Fibroblast of mammary gland (primary cell): ENCODE measurements at regions not wholly inside any gene's neighbourhood (a gene's known extent, or its start where the extent isn't known, plus 50 kb on each side); places are given as distances from the start of the nearest gene placed in this dataset.

Source experiments
- DNase-seq: peaks from one replicate; pipeline ENCODE4 v3.0.0-alpha.2; 2010; ENCODE audit warnings: low read depth
- H3K4me3 ChIP-seq: 2 replicates; pipeline ENCODE4 v1.5.1; 2011; ENCODE audit warnings: low read depth, mild to moderate bottlenecking, low read length, moderate library complexity; ENCODE audit not compliant: control insufficient read depth
- TF ChIP-seq, protein P1 (sequence below): conservative IDR thresholded peaks from 2 replicates; pipeline ENCODE4 v1.5.1; 2011; ENCODE audit warnings: low read depth, low read length, inconsistent platforms; ENCODE audit not compliant: control insufficient read depth, insufficient read depth

DNA sequence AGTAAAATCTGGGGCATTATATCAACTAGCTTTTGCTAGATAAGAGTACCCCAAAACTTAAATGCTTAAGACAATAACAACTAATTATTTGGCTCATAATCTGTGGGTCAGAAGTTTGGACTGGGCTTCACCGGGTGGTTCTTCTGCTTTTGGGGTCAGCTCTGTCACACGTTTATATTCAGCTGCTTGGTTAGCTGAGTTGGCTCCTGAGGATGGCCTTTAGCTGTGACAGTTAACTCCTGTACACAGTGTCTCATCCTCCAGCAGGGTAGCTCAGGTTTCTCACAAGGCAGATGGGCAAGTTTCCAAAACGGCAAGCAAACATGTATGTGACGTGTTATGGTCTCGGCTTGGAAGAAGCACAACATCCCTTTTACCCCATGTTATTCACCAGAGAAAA, 488.2 kb downstream of the TLE4 start:
- no peak for DNase-seq
- no peak overlapping the region for H3K4me3 ChIP-seq
- TF ChIP-seq, protein P1, sequence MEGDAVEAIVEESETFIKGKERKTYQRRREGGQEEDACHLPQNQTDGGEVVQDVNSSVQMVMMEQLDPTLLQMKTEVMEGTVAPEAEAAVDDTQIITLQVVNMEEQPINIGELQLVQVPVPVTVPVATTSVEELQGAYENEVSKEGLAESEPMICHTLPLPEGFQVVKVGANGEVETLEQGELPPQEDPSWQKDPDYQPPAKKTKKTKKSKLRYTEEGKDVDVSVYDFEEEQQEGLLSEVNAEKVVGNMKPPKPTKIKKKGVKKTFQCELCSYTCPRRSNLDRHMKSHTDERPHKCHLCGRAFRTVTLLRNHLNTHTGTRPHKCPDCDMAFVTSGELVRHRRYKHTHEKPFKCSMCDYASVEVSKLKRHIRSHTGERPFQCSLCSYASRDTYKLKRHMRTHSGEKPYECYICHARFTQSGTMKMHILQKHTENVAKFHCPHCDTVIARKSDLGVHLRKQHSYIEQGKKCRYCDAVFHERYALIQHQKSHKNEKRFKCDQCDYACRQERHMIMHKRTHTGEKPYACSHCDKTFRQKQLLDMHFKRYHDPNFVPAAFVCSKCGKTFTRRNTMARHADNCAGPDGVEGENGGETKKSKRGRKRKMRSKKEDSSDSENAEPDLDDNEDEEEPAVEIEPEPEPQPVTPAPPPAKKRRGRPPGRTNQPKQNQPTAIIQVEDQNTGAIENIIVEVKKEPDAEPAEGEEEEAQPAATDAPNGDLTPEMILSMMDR: no peak

DNA sequence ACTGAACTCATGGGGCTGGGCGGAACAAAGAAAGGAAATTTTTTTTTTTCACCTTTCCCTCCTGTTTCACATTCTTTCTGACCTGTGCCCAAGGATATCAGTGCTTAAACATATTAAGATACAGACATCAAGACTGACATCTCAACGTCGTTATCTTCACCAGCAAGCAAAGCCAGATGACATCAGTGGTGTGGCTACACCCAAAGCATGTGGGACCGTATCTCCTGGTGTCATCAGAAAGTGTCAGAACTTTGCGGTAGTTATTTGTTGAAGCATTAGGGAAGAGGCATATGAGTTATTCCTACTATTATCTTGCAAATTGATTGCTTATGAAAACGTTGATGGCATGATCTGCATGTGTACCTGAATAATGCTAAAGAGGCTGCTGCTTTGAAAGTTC, 487.4 kb downstream of the TLE4 start:
- TF ChIP-seq, protein P1: no peak
- H3K4me3 ChIP-seq: no peak overlapping the region
- DNase-seq: no peak

DNA sequence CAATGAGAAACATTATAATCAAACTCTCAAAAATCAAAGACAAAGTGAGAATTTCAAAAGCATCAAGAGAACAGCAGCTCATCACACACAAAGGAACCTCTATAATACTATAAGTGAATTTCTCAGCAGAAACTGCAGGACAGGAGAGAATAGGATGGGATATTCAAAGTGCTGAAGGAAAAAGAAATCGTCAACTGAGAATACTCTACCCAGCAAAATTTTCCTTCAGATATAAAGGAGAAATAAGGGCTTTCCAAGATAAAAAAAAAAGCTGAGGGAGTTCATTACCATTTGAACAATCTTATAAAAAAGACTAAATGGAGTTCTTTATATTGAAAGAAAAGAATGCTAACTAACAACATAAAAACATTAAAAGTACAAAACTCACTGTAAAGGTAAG, 481.1 kb downstream of the TLE4 start:
- no peak overlapping the region for H3K4me3 ChIP-seq
- TF ChIP-seq, protein P1: no peak
- no peak for DNase-seq

DNA sequence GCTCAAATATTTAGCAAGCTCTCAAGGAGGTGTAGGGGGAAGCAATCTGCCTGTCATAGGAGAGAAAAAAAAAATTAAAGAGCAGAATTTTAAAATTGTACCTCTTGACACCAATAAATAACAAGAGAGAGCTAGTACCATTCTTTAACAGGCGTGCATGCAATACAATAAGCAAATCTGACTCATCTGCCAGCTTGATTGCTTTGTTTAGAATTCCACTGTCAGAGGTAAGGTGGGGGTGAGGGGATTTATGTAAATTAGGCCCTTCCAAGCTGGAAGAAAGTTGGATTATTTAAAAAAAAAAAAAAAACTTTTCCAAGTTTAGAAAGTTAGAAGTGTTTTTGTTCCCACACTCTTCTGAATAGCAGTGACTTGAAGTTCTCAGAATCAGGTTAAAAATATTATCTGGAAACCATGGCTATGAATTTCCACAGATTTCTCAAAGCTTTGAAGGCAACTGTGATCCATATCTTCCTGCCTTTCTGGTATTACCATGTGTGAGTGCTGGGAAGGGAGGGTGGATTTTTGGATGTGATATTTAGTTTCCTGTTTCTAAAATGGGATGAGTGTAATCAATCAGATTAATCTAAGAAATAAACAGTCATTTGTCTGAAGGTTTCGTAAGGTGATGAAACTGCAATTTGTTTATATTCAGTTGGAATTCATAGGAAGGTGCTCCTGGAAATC, 477.5 kb downstream of the TLE4 start:
- H3K4me3 ChIP-seq: no peak overlapping the region
- TF ChIP-seq, protein P1: no peak
- DNase-seq: no peak

DNA sequence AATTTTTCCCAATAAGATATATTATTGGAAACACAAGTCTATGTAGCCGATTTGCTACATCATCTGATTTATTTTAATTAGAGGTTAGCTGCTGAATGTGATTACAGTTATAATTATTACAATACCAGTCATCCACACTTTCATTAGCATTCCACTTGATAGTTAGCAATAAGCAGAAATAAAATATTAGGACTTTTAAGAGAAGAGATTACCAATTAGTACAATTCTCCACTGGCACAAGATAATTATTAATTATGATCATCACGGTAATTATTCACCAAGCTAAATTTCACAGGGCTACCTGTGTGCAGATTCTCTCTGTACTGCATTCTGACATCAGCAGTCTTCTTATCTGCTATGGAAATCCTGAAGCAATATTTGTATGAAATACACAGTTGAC, 474.7 kb downstream of the TLE4 start:
- DNase-seq: no peak
- no peak overlapping the region for H3K4me3 ChIP-seq
- TF ChIP-seq, protein P1: no peak

DNA sequence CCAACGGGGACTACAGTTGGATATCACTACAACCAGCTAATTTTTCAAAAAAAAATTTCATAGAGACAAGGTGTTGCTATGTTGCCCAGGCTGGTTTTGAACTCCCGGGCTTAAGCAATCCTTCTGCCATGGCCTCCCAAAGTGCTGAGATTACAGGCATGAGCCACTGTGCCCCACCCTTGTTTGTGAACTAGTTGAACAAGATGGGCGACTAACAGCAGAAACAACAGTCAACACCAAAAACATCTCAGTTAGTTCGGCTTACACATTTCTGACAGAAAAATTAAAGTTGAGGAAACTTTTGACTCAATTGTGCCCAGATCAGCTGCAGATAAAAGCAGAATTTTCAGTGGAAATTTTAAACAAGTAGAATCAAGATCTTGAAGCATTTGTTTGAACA, 470.1 kb downstream of the TLE4 start:
- TF ChIP-seq, protein P1: no peak
- no peak for DNase-seq
- no peak overlapping the region for H3K4me3 ChIP-seq

DNA sequence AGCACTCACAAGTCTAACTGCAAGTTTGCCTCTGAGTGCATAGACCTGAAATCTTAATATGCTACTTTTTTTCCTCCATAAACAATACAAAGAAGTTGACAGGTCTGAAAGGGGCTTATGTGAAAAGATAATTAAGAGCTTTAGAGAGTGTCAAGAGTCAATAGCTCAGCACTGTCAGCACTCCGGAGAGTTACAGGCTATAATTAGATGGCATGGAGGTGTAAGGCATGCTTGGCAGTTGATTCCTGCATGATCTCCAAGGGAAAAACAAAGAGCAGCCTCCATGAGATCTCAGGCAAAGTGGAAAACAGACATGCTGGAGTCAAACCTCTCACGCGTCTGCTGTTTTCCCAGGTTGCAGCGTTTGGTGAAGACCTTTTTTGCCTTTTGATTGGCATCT, 468.7 kb downstream of the TLE4 start:
- TF ChIP-seq, protein P1: no peak
- DNase-seq: no peak
- no peak overlapping the region for H3K4me3 ChIP-seq
